ENCODE measurements at regions not wholly inside any gene's neighbourhood (a gene's known extent, or its start where the extent isn't known, plus 50 kb on each side); places are given as distances from the start of the nearest gene placed in this dataset.

DNA sequence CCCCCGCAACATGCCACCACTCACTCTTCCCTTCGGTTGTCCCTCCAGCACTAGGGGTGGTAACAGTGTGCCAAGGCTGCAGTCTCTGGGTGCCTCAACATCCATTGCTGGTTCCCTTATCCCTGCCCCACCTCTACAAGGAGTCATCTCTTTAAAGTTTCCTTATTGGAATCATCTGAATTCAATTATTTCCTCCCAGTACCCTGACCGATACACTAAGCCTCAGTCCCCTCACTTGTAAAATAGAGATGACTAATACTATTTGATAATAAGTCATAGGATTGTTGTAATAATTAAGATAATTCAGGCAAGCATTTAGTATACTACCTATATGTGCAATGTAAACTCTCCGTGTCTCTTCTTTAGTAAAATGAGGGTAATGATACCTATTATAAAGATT lies 352.5 kb downstream of the ENC1 start (continued):
- TF ChIP-seq, protein P1, sequence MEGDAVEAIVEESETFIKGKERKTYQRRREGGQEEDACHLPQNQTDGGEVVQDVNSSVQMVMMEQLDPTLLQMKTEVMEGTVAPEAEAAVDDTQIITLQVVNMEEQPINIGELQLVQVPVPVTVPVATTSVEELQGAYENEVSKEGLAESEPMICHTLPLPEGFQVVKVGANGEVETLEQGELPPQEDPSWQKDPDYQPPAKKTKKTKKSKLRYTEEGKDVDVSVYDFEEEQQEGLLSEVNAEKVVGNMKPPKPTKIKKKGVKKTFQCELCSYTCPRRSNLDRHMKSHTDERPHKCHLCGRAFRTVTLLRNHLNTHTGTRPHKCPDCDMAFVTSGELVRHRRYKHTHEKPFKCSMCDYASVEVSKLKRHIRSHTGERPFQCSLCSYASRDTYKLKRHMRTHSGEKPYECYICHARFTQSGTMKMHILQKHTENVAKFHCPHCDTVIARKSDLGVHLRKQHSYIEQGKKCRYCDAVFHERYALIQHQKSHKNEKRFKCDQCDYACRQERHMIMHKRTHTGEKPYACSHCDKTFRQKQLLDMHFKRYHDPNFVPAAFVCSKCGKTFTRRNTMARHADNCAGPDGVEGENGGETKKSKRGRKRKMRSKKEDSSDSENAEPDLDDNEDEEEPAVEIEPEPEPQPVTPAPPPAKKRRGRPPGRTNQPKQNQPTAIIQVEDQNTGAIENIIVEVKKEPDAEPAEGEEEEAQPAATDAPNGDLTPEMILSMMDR (conservative IDR thresholded peaks at IDR 0.05; ENCODE audit: low read depth in 2 of 2), result no peak

DNA sequence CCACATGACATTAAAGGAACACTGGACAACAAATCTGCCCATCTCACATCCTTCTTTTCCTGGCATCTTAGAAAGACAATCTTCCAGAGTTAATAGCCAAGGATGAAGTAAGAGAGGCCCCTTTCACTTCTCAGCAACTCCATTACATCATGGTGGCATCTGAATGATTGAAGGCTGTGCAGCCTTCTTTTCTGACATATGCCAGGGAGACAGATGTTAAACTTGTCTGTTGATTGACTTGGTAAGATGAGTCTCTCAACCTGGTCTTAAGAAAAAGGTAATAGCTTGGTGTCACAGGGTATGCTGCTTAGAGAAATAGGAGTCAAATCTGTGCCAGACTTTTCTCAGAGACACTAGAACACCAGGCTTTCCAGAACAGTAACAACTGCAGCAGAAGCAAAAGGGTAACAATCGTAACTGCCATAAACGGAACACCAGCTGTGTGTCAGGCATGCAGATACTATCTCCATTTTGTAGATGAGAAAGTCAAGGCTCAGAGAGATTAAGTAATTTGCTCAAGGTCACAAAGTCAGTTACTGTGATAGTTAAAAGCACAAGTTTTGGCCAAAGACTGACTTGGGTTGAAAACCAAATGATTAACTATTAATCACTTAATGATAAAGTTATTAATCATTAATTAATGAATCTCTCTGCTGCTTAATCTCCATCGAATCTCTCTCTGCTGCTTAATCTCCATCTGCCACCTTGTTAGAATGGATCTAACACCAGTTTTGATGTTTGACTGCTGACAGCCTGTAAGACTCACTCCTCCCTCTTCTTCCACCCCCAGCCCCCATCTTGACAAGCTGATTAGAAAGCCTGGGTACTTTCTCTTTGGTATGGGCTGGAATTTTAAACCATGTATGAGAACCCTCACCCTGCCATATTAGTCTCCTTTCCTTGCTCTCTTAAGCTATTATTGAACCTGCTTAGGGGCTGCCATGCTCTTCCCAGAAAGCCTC lies 353.5 kb downstream of the ENC1 start:
- TF ChIP-seq NANOG (IDR thresholded peaks at IDR 0.05; ENCODE audit: borderline replicate concordance) (no peak), ZNF331 (CRISPR knock-in tag; IDR thresholded peaks at IDR 0.05; ENCODE audit: low read depth) (no peak), EZH2phosphoT487 (IDR thresholded peaks at IDR 0.05; ENCODE audit: unreplicated experiment) (no peak), JUNB (IDR thresholded peaks at IDR 0.05; ENCODE audit: unreplicated experiment) (no peak), POLR2AphosphoS5 (IDR thresholded peaks at IDR 0.05; ENCODE audit: low read depth) (no peak), EZH2 (IDR thresholded peaks at IDR 0.05; ENCODE audit: low read depth, unreplicated experiment) (no peak), CREB1 (CRISPR knock-in tag; IDR thresholded peaks at IDR 0.05; ENCODE audit: low read depth) (no peak), STAT1 (IDR thresholded peaks at IDR 0.05; ENCODE audit: unreplicated experiment) (no peak), ZNF114 (CRISPR knock-in tag; IDR thresholded peaks at IDR 0.05) (no peak)
- TF ChIP-seq, protein P1 (conservative IDR thresholded peaks at IDR 0.05; ENCODE audit: low read depth in 2 of 2), result no peak
- TF ChIP-seq, protein P2, sequence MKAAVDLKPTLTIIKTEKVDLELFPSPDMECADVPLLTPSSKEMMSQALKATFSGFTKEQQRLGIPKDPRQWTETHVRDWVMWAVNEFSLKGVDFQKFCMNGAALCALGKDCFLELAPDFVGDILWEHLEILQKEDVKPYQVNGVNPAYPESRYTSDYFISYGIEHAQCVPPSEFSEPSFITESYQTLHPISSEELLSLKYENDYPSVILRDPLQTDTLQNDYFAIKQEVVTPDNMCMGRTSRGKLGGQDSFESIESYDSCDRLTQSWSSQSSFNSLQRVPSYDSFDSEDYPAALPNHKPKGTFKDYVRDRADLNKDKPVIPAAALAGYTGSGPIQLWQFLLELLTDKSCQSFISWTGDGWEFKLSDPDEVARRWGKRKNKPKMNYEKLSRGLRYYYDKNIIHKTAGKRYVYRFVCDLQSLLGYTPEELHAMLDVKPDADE (IDR thresholded peaks at IDR 0.05), result no peak
- TF ChIP-seq, protein P3, sequence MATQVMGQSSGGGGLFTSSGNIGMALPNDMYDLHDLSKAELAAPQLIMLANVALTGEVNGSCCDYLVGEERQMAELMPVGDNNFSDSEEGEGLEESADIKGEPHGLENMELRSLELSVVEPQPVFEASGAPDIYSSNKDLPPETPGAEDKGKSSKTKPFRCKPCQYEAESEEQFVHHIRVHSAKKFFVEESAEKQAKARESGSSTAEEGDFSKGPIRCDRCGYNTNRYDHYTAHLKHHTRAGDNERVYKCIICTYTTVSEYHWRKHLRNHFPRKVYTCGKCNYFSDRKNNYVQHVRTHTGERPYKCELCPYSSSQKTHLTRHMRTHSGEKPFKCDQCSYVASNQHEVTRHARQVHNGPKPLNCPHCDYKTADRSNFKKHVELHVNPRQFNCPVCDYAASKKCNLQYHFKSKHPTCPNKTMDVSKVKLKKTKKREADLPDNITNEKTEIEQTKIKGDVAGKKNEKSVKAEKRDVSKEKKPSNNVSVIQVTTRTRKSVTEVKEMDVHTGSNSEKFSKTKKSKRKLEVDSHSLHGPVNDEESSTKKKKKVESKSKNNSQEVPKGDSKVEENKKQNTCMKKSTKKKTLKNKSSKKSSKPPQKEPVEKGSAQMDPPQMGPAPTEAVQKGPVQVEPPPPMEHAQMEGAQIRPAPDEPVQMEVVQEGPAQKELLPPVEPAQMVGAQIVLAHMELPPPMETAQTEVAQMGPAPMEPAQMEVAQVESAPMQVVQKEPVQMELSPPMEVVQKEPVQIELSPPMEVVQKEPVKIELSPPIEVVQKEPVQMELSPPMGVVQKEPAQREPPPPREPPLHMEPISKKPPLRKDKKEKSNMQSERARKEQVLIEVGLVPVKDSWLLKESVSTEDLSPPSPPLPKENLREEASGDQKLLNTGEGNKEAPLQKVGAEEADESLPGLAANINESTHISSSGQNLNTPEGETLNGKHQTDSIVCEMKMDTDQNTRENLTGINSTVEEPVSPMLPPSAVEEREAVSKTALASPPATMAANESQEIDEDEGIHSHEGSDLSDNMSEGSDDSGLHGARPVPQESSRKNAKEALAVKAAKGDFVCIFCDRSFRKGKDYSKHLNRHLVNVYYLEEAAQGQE (IDR thresholded peaks at IDR 0.05; ENCODE audit: unreplicated experiment), result no peak
- Mint-ChIP-seq H3K36me3 (ENCODE audit: low read depth) (no peaks in the 10 kb centered on the region), H3K27me3 (ENCODE audit: insufficient read depth, low read depth, poor library complexity) (no peaks in the 10 kb centered on the region), H3K4me1 (peaks cover 4% of the 10 kb centered on the region), H3K9me3 (no peaks in the 10 kb centered on the region), H3K27ac (no peak overlapping the region), H3K4me3 (no peak overlapping the region)
- Histone ChIP-seq H3K27me3 (ENCODE audit: insufficient read depth) (no peaks in the 10 kb centered on the region), H3K27ac (ENCODE audit: low read depth) (no peak overlapping the region), H3K4me2 (no peak overlapping the region), H3K79me2 (replicated peaks; ENCODE audit: insufficient read depth) (no peaks in the 10 kb centered on the region), H3K4me3 (no peak overlapping the region), H3K4me1 (ENCODE audit: insufficient read depth) (0 out of 2 replicates have a peak, but pooled peaks cover 4% of the 10 kb centered on the region), H2AFZ (no peak overlapping the region), H3F3A (replicated peaks; ENCODE audit: low read depth) (no peaks in the 10 kb centered on the region), H3K36me3 (ENCODE audit: insufficient read depth) (no peaks in the 10 kb centered on the region), H3K9me2 (ENCODE audit: insufficient read depth) (peaks cover 3% of the 10 kb centered on the region; the same call in 1 of the 2 replicates), H4K20me1 (replicated peaks; ENCODE audit: insufficient read depth) (no peaks in the 10 kb centered on the region)
- no peak for DNase-seq (ENCODE audit: low spot score)
- ATAC-seq, result no peak

Measured in GM23338 (cell line).